ENCODE measurements at regions not wholly inside any gene's neighbourhood (a gene's known extent, or its start where the extent isn't known, plus 50 kb on each side); places are given as distances from the start of the nearest gene placed in this dataset.
"Not testable (repeated sequence)": the region's sequence is repeated elsewhere in the genome, so short reads cannot be mapped to it uniquely, and the experiment has no call there.

- TF ChIP-seq, protein P1, sequence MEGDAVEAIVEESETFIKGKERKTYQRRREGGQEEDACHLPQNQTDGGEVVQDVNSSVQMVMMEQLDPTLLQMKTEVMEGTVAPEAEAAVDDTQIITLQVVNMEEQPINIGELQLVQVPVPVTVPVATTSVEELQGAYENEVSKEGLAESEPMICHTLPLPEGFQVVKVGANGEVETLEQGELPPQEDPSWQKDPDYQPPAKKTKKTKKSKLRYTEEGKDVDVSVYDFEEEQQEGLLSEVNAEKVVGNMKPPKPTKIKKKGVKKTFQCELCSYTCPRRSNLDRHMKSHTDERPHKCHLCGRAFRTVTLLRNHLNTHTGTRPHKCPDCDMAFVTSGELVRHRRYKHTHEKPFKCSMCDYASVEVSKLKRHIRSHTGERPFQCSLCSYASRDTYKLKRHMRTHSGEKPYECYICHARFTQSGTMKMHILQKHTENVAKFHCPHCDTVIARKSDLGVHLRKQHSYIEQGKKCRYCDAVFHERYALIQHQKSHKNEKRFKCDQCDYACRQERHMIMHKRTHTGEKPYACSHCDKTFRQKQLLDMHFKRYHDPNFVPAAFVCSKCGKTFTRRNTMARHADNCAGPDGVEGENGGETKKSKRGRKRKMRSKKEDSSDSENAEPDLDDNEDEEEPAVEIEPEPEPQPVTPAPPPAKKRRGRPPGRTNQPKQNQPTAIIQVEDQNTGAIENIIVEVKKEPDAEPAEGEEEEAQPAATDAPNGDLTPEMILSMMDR (IDR thresholded peaks at IDR 0.05) = not testable (repeated sequence)
- not testable (repeated sequence) for TF ChIP-seq POLR2AphosphoS5, POLR2A (IDR thresholded peaks at IDR 0.05)
Observed at GRCh38 chrY:3120234-3120633, 185.1 kb downstream of the ZFY start.

Measured in prostate gland (tissue), 2 donors.